Activated CD4-positive, alpha-beta memory T cell treated with anti-CD3 and anti-CD28 coated beads, Interleukin-2, amount 10 ng/mL, durations not matched to agents 7 days and 5 days (primary cell): ENCODE measurements at regions not wholly inside any gene's neighbourhood (a gene's known extent, or its start where the extent isn't known, plus 50 kb on each side); places are given as distances from the start of the nearest gene placed in this dataset.

Source experiments
- CTCF ChIA-PET: fragments of 350-600 bp; sonication (Branson Sonifier 250); formaldehyde crosslinking; loops from one replicate; lab custom pipeline; 2021; ENCODE audit warnings: antibody characterized with exemption, inconsistent platforms; lab: Charles Lee
- POLR2A ChIA-PET: fragments of 350-600 bp; sonication (Branson Sonifier 250); formaldehyde crosslinking; loops from one replicate; lab custom pipeline; 2021; ENCODE audit warnings: antibody characterized with exemption; lab: Charles Lee
- DNase-seq: peaks from one replicate; pipeline ENCODE4 v3.0.0-alpha.2; 2020
- H3K27ac Mint-ChIP-seq: one replicate; pipeline ENCODE4 v1.8.0; 2021; ENCODE audit warnings: mild to moderate bottlenecking, mixed read lengths
- H3K27me3 Mint-ChIP-seq: one replicate; pipeline ENCODE4 v1.8.0; 2021; ENCODE audit warnings: mixed read lengths
- H3K36me3 Mint-ChIP-seq: one replicate; pipeline ENCODE4 v1.8.0; 2021; ENCODE audit warnings: low read depth, mixed read lengths
- H3K4me1 Mint-ChIP-seq: one replicate; pipeline ENCODE4 v1.8.0; 2021; ENCODE audit warnings: mixed read lengths
- H3K4me3 Mint-ChIP-seq: one replicate; pipeline ENCODE4 v1.8.0; 2021; ENCODE audit warnings: mild to moderate bottlenecking, mixed read lengths
- H3K9me3 Mint-ChIP-seq: one replicate; pipeline ENCODE4 v1.8.0; 2021; ENCODE audit warnings: mixed read lengths

- Mint-ChIP-seq H3K27me3 (peaks cover 14% of the 10 kb centered on the region), H3K27ac (no peak overlapping the region), H3K4me3 (no peak overlapping the region), H3K9me3 (no peaks in the 10 kb centered on the region), H3K36me3 (no peaks in the 10 kb centered on the region), H3K4me1 (peaks cover under 1% of the 10 kb centered on the region)
- no peak for DNase-seq
- ChIA-PET CTCF (no interaction called here), POLR2A (no interaction called here)
These were observed 109.9 kb upstream of the COPS8 start for GRCh38 chr2:236975766-236976165.

GRCh38 chr2:236976266-236977062, 109.2 kb upstream of the COPS8 start:
- H3K36me3 Mint-ChIP-seq: no peaks in the 10 kb centered on the region
- peaks cover 14% of the 10 kb centered on the region for H3K27me3 Mint-ChIP-seq
- DNase-seq: no peak
- H3K4me3 Mint-ChIP-seq: no peak overlapping the region
- POLR2A ChIA-PET: no interaction called here
- H3K9me3 Mint-ChIP-seq: no peaks in the 10 kb centered on the region
- no peak overlapping the region for H3K27ac Mint-ChIP-seq
- CTCF ChIA-PET: no interaction called here
- H3K4me1 Mint-ChIP-seq: no peaks in the 10 kb centered on the region

- Mint-ChIP-seq H3K36me3 (no peaks in the 10 kb centered on the region), H3K27ac (no peak overlapping the region), H3K27me3 (peaks cover 14% of the 10 kb centered on the region), H3K4me1 (no peaks in the 10 kb centered on the region), H3K9me3 (no peaks in the 10 kb centered on the region), H3K4me3 (no peak overlapping the region)
- ChIA-PET CTCF (no interaction called here), POLR2A (no interaction called here)
- DNase-seq: no peak
These were observed 108.4 kb upstream of the COPS8 start for GRCh38 chr2:236977063-236977851.

- peaks cover 12% of the 10 kb centered on the region for H3K27me3 Mint-ChIP-seq
- H3K36me3 Mint-ChIP-seq: no peaks in the 10 kb centered on the region
- CTCF ChIA-PET: no interaction called here
- POLR2A ChIA-PET: no interaction called here
- H3K27ac Mint-ChIP-seq: no peak overlapping the region
- no peaks in the 10 kb centered on the region for H3K9me3 Mint-ChIP-seq
- no peaks in the 10 kb centered on the region for H3K4me1 Mint-ChIP-seq
- no peak for DNase-seq
- H3K4me3 Mint-ChIP-seq: no peak overlapping the region
These were observed 107.8 kb upstream of the COPS8 start for GRCh38 chr2:236977852-236978398.

- CTCF ChIA-PET: interaction anchor here (1.2 kb wide), 1 partner anchor 10 kb away, joined by 3 read pairs; no protein-coding TSS in a partner anchor
- H3K9me3 Mint-ChIP-seq: no peaks in the 10 kb centered on the region
- H3K4me3 Mint-ChIP-seq: no peak overlapping the region
- no peaks in the 10 kb centered on the region for H3K4me1 Mint-ChIP-seq
- peaks cover 8% of the 10 kb centered on the region for H3K27me3 Mint-ChIP-seq
- POLR2A ChIA-PET: no interaction called here
- no peaks in the 10 kb centered on the region for H3K36me3 Mint-ChIP-seq
- DNase-seq: no peak
- no peak overlapping the region for H3K27ac Mint-ChIP-seq
These were observed 106.0 kb upstream of the COPS8 start for GRCh38 chr2:236979664-236980063.

- ChIA-PET CTCF (no interaction called here), POLR2A (no interaction called here)
- Mint-ChIP-seq H3K27ac (no peak overlapping the region), H3K27me3 (peaks cover 15% of the 10 kb centered on the region), H3K4me1 (no peaks in the 10 kb centered on the region), H3K36me3 (no peaks in the 10 kb centered on the region), H3K4me3 (no peak overlapping the region), H3K9me3 (no peaks in the 10 kb centered on the region)
- no peak for DNase-seq
These were observed 104.7 kb upstream of the COPS8 start for GRCh38 chr2:236980961-236981360.

- H3K4me1 Mint-ChIP-seq: no peaks in the 10 kb centered on the region
- no peak for DNase-seq
- no peak overlapping the region for H3K4me3 Mint-ChIP-seq
- ChIA-PET CTCF (no interaction called here), POLR2A (no interaction called here)
- H3K27me3 Mint-ChIP-seq: peaks cover 13% of the 10 kb centered on the region
- H3K27ac Mint-ChIP-seq: no peak overlapping the region
- no peaks in the 10 kb centered on the region for H3K9me3 Mint-ChIP-seq
- no peaks in the 10 kb centered on the region for H3K36me3 Mint-ChIP-seq
These were observed 103.8 kb upstream of the COPS8 start for GRCh38 chr2:236981701-236982485.

- CTCF ChIA-PET: no interaction called here
- H3K4me1 Mint-ChIP-seq: no peaks in the 10 kb centered on the region
- H3K27me3 Mint-ChIP-seq: peaks cover 13% of the 10 kb centered on the region
- DNase-seq: no peak
- H3K36me3 Mint-ChIP-seq: no peaks in the 10 kb centered on the region
- no peak overlapping the region for H3K4me3 Mint-ChIP-seq
- POLR2A ChIA-PET: no interaction called here
- H3K9me3 Mint-ChIP-seq: no peaks in the 10 kb centered on the region
- no peak overlapping the region for H3K27ac Mint-ChIP-seq
These were observed 102.8 kb upstream of the COPS8 start for GRCh38 chr2:236982693-236983455.

GRCh38 chr2:236984046-236984445, 101.6 kb upstream of the COPS8 start:
- H3K27ac Mint-ChIP-seq: no peak overlapping the region

GRCh38 chr2:236985761-236986339, 99.8 kb upstream of the COPS8 start:
- no peaks in the 10 kb centered on the region for H3K4me1 Mint-ChIP-seq
- H3K36me3 Mint-ChIP-seq: no peaks in the 10 kb centered on the region
- CTCF ChIA-PET: no interaction called here
- H3K27me3 Mint-ChIP-seq: peaks cover 17% of the 10 kb centered on the region
- H3K4me3 Mint-ChIP-seq: no peak overlapping the region
- no peak for DNase-seq
- no peak overlapping the region for H3K27ac Mint-ChIP-seq
- no peaks in the 10 kb centered on the region for H3K9me3 Mint-ChIP-seq
- POLR2A ChIA-PET: no interaction called here

More at GRCh38 chr2:236984046-236984445, 101.6 kb upstream of the COPS8 start:
- Mint-ChIP-seq H3K4me3 (no peak overlapping the region), H3K27me3 (peaks cover 17% of the 10 kb centered on the region), H3K9me3 (no peaks in the 10 kb centered on the region), H3K36me3 (no peaks in the 10 kb centered on the region), H3K4me1 (no peaks in the 10 kb centered on the region)
- ChIA-PET CTCF (no interaction called here), POLR2A (no interaction called here)
- DNase-seq: no peak

- H3K4me3 Mint-ChIP-seq: no peak overlapping the region
- peaks cover 21% of the 10 kb centered on the region for H3K27me3 Mint-ChIP-seq
- H3K27ac Mint-ChIP-seq: no peak overlapping the region
- no peaks in the 10 kb centered on the region for H3K9me3 Mint-ChIP-seq
- H3K4me1 Mint-ChIP-seq: no peaks in the 10 kb centered on the region
- H3K36me3 Mint-ChIP-seq: no peaks in the 10 kb centered on the region
- no peak for DNase-seq
- ChIA-PET CTCF (no interaction called here), POLR2A (no interaction called here)
These were observed 99.0 kb upstream of the COPS8 start for GRCh38 chr2:236986524-236987330.
